Neural progenitor cell (in vitro differentiated cells): ENCODE measurements at regions not wholly inside any gene's neighbourhood (a gene's known extent, or its start where the extent isn't known, plus 50 kb on each side); places are given as distances from the start of the nearest gene placed in this dataset.
A peak's percentile ranks its signal among the peaks of the same experiment; 100 is the strongest.

ENCODE experiments used
- DNase-seq: peaks from one replicate; pipeline ENCODE4 v3.0.0-alpha.2; 2016; ENCODE audit warnings: low spot score
- H2AFZ ChIP-seq: fragments of 200-600 bp; sonication (generic); replicated peaks from 2 replicates; pipeline ENCODE4 v1.6.1; 2016; ENCODE audit warnings: antibody characterized with exemption
- H3F3A ChIP-seq: fragments of 200-600 bp; sonication (generic); 2 replicates; pipeline ENCODE4 v1.6.1; 2016; ENCODE audit warnings: antibody characterized with exemption, low read depth
- H3K27ac ChIP-seq: fragments of 200-600 bp; sonication (generic); 2 replicates; pipeline ENCODE4 v1.5.1; 2016; ENCODE audit warnings: mild to moderate bottlenecking
- H3K27me3 ChIP-seq: fragments of 200-600 bp; sonication (generic); 2 replicates; pipeline ENCODE4 v1.6.1; 2016; ENCODE audit warnings: mild to moderate bottlenecking, moderate library complexity
- H3K36me3 ChIP-seq: fragments of 200-600 bp; sonication (generic); 2 replicates; pipeline ENCODE4 v1.5.1; 2016
- H3K4me1 ChIP-seq: fragments of 200-600 bp; sonication (generic); 2 replicates; pipeline ENCODE4 v1.6.1; 2016; ENCODE audit warnings: mixed run types
- H3K4me2 ChIP-seq: fragments of 200-600 bp; sonication (generic); 2 replicates; pipeline ENCODE4 v1.6.1; 2016
- H3K4me3 ChIP-seq: fragments of 200-600 bp; sonication (generic); 2 replicates; pipeline ENCODE4 v1.5.1; 2016
- H3K79me2 ChIP-seq: fragments of 200-600 bp; sonication (generic); 2 replicates; pipeline ENCODE4 v1.6.1; 2016; ENCODE audit warnings: low read depth
- H3K9ac ChIP-seq: fragments of 200-600 bp; sonication (generic); 2 replicates; pipeline ENCODE4 v1.6.1; 2016
- H3K9me3 ChIP-seq: fragments of 200-600 bp; sonication (generic); 2 replicates; pipeline ENCODE4 v1.5.1; 2016; ENCODE audit warnings: low read depth
- H4K20me1 ChIP-seq: fragments of 200-600 bp; sonication (generic); 2 replicates; pipeline ENCODE4 v1.6.1; 2016; ENCODE audit warnings: low read depth
- H3K27ac Mint-ChIP-seq: 3 replicates; pipeline ENCODE4 v1.8.0; 2021; ENCODE audit warnings: mixed read lengths
- H3K27me3 Mint-ChIP-seq: 2 replicates; pipeline ENCODE4 v1.8.0; 2022; ENCODE audit warnings: low read depth, mild to moderate bottlenecking, inconsistent platforms, moderate library complexity, mixed read lengths; ENCODE audit not compliant: insufficient read depth
- H3K36me3 Mint-ChIP-seq: 3 replicates; pipeline ENCODE4 v1.8.0; 2021; ENCODE audit warnings: mixed read lengths
- H3K4me1 Mint-ChIP-seq: 3 replicates; pipeline ENCODE4 v1.8.0; 2021; ENCODE audit warnings: mixed read lengths
- H3K4me3 Mint-ChIP-seq: 3 replicates; pipeline ENCODE4 v1.8.0; 2021; ENCODE audit warnings: mild to moderate bottlenecking, moderate library complexity, mixed read lengths
- H3K9me3 Mint-ChIP-seq: 3 replicates; pipeline ENCODE4 v1.8.0; 2020; ENCODE audit warnings: mixed read lengths
- EZH2 ChIP-seq: fragments of 200-600 bp; sonication (generic); IDR thresholded peaks from 2 replicates; pipeline ENCODE4 v1.6.1; 2017; ENCODE audit warnings: antibody characterized with exemption, mild to moderate bottlenecking, moderate library complexity
- EZH2phosphoT487 ChIP-seq: fragments of 200-600 bp; sonication (generic); IDR thresholded peaks from 2 replicates; pipeline ENCODE4 v1.6.1; 2017; ENCODE audit warnings: antibody characterized with exemption
- TF ChIP-seq, protein P1 (sequence below): fragments of 200-600 bp; sonication (generic); IDR thresholded peaks from 2 replicates; pipeline ENCODE4 v1.5.1; 2017; ENCODE audit warnings: antibody characterized with exemption, mild to moderate bottlenecking

GRCh38 chr5:112655513-112655912 is 82.2 kb upstream of the APC start:
- Mint-ChIP-seq H3K27me3 (peaks cover 2% of the 10 kb centered on the region), H3K4me3 (no peak overlapping the region), H3K9me3 (peaks cover 4% of the 10 kb centered on the region), H3K4me1 (no peaks in the 10 kb centered on the region), H3K36me3 (no peaks in the 10 kb centered on the region), H3K27ac (no peak overlapping the region)
- Histone ChIP-seq H3K36me3 (no peaks in the 10 kb centered on the region), H4K20me1 (no peaks in the 10 kb centered on the region), H3F3A (no peaks in the 10 kb centered on the region), H3K4me2 (no peak overlapping the region), H2AFZ (no peak overlapping the region), H3K9me3 (no peaks in the 10 kb centered on the region), H3K9ac (no peak overlapping the region), H3K4me3 (no peak overlapping the region), H3K27me3 (no peaks in the 10 kb centered on the region), H3K79me2 (no peaks in the 10 kb centered on the region), H3K27ac (no peak overlapping the region), H3K4me1 (no peaks in the 10 kb centered on the region)
- no peak for DNase-seq
- TF ChIP-seq EZH2phosphoT487 (no peak), EZH2 (no peak)
- TF ChIP-seq, protein P1, sequence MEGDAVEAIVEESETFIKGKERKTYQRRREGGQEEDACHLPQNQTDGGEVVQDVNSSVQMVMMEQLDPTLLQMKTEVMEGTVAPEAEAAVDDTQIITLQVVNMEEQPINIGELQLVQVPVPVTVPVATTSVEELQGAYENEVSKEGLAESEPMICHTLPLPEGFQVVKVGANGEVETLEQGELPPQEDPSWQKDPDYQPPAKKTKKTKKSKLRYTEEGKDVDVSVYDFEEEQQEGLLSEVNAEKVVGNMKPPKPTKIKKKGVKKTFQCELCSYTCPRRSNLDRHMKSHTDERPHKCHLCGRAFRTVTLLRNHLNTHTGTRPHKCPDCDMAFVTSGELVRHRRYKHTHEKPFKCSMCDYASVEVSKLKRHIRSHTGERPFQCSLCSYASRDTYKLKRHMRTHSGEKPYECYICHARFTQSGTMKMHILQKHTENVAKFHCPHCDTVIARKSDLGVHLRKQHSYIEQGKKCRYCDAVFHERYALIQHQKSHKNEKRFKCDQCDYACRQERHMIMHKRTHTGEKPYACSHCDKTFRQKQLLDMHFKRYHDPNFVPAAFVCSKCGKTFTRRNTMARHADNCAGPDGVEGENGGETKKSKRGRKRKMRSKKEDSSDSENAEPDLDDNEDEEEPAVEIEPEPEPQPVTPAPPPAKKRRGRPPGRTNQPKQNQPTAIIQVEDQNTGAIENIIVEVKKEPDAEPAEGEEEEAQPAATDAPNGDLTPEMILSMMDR = no peak

DNA sequence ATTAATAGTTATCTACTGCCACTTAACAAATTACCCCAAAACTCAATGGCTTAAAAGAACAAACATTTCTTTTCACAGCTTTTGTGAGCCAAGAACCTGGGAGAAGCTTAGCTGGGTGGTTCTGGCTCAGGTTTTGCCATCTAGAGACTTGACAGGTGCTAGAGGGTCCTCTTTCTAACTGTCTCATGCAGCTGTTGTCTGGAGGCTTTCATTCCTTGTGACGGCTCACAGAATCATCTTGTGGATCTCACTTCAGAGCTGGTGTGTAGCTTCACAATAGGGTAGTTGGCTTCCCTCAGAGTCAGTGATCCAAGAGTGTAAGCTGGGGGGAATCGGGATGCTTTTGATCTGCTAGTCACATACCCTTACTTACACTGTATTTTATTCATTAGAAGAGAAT is 81.2 kb upstream of the APC start:
- Histone ChIP-seq H3K9me3 (no peaks in the 10 kb centered on the region), H3K36me3 (no peaks in the 10 kb centered on the region), H4K20me1 (no peaks in the 10 kb centered on the region), H3K4me1 (no peaks in the 10 kb centered on the region), H3K79me2 (no peaks in the 10 kb centered on the region), H3K27me3 (no peaks in the 10 kb centered on the region), H3K4me3 (no peak overlapping the region), H3K9ac (no peak overlapping the region), H3K4me2 (no peak overlapping the region), H3K27ac (no peak overlapping the region), H2AFZ (no peak overlapping the region), H3F3A (no peaks in the 10 kb centered on the region)
- H3K4me3 Mint-ChIP-seq = no peak overlapping the region
- H3K36me3 Mint-ChIP-seq = no peaks in the 10 kb centered on the region
- no peaks in the 10 kb centered on the region for H3K4me1 Mint-ChIP-seq
- TF ChIP-seq, protein P1 = no peak
- TF ChIP-seq EZH2 (no peak), EZH2phosphoT487 (no peak)
- H3K27me3 Mint-ChIP-seq = peaks cover 4% of the 10 kb centered on the region
- peaks cover 8% of the 10 kb centered on the region for H3K9me3 Mint-ChIP-seq
- no peak overlapping the region for H3K27ac Mint-ChIP-seq
- no peak for DNase-seq

DNA sequence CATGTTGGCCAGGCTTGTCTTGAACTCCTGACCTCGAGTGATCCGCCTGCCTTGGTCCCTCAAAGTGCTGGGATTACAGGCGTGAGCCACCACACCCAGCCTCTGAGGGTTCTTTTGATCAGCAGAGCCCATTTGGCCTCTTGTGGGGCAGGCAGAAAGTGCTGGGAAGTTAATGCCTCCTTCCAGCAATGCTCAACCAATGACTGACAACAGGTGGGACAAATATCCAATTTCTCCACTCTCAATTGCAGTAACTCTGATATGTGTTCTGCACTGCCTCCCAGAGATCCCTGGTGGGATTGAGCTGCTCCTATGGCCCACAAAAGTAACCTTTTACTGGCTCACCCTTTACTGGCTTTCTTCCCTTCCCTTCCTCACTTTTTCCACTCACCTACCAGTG is 79.9 kb upstream of the APC start:
- no peaks in the 10 kb centered on the region for H4K20me1 ChIP-seq
- no peak for DNase-seq
- no peak for TF ChIP-seq EZH2
- TF ChIP-seq, protein P1 = no peak
- no peak for TF ChIP-seq EZH2phosphoT487
- H3K9me3 ChIP-seq = no peaks in the 10 kb centered on the region
- no peak overlapping the region for H3K4me3 ChIP-seq
- Mint-ChIP-seq H3K4me1 (no peaks in the 10 kb centered on the region), H3K9me3 (peaks cover 8% of the 10 kb centered on the region), H3K36me3 (no peaks in the 10 kb centered on the region), H3K27me3 (peaks cover 4% of the 10 kb centered on the region), H3K27ac (no peak overlapping the region), H3K4me3 (no peak overlapping the region)
- H3K4me1 ChIP-seq = no peaks in the 10 kb centered on the region
- peak overlapping the region; percentile 13 for H2AFZ ChIP-seq
- H3K27ac ChIP-seq = no peak overlapping the region
- H3F3A ChIP-seq = no peaks in the 10 kb centered on the region
- H3K4me2 ChIP-seq = no peak overlapping the region
- no peaks in the 10 kb centered on the region for H3K36me3 ChIP-seq
- no peak overlapping the region for H3K9ac ChIP-seq
- no peaks in the 10 kb centered on the region for H3K27me3 ChIP-seq
- no peaks in the 10 kb centered on the region for H3K79me2 ChIP-seq
